NCI-H748 (cell line): ENCODE measurements at regions not wholly inside any gene's neighbourhood (a gene's known extent, or its start where the extent isn't known, plus 50 kb on each side); places are given as distances from the start of the nearest gene placed in this dataset.
"Not testable (repeated sequence)": the region's sequence is repeated elsewhere in the genome, so short reads cannot be mapped to it uniquely, and the experiment has no call there.

Experiments used
- DNase-seq: peaks from one replicate; lab custom pipeline; 2025; ENCODE audit not compliant: unreplicated experiment; lab: John Stamatoyannopoulos, UW

GRCh38 chr6:106885679-106886078, 88.8 kb downstream of the CD24 start:
- peak; percentile 47 for DNase-seq

- DNase-seq = no peak
Measured at GRCh38 chr6:106884576-106884975, 90.0 kb downstream of the CD24 start.

- DNase-seq = peak; percentile 24
Measured at GRCh38 chr6:106883808-106884262, 90.7 kb downstream of the CD24 start.

- no peak for DNase-seq
Measured at GRCh38 chr6:106882601-106883518, 91.7 kb downstream of the CD24 start.

GRCh38 chr6:106882138-106882537, 92.4 kb downstream of the CD24 start:
- no peak for DNase-seq

- DNase-seq = no peak
Measured at GRCh38 chr6:106880952-106881351, 93.6 kb downstream of the CD24 start.

- no peak for DNase-seq
Measured at GRCh38 chr6:106875782-106876321, 98.7 kb downstream of the CD24 start.

GRCh38 chr6:106874481-106874880, 100.0 kb downstream of the CD24 start:
- no peak for DNase-seq

GRCh38 chr6:106872049-106872448, 102.5 kb downstream of the CD24 start:
- no peak for DNase-seq

- DNase-seq = no peak
Measured at GRCh38 chr6:106870824-106871717, 103.5 kb downstream of the CD24 start.

- DNase-seq = no peak
Measured at GRCh38 chr6:106870069-106870468, 104.5 kb downstream of the CD24 start.

GRCh38 chr6:106869203-106869602, 105.3 kb downstream of the CD24 start:
- DNase-seq = no peak

GRCh38 chr6:106866875-106867658, 107.5 kb downstream of the CD24 start:
- DNase-seq = no peak

GRCh38 chr6:106862858-106863257, 111.7 kb downstream of the CD24 start:
- DNase-seq = no peak

GRCh38 chr6:106860940-106861339, 113.6 kb downstream of the CD24 start:
- DNase-seq = no peak

GRCh38 chr6:106858653-106859092, 115.9 kb downstream of the CD24 start:
- no peak for DNase-seq

- no peak for DNase-seq
Measured at GRCh38 chr6:106857771-106858652, 116.5 kb downstream of the CD24 start.

GRCh38 chr6:106857310-106857709, 117.2 kb downstream of the CD24 start:
- DNase-seq = not testable (repeated sequence)

- no peak for DNase-seq
Measured at GRCh38 chr6:106856227-106856874, 118.2 kb downstream of the CD24 start.
